Gastroesophageal sphincter (tissue), 4 donors: ENCODE measurements at regions not wholly inside any gene's neighbourhood (a gene's known extent, or its start where the extent isn't known, plus 50 kb on each side); places are given as distances from the start of the nearest gene placed in this dataset.

ENCODE experiments used
- ATAC-seq: fragments of 150-250 bp; one replicate; pipeline ENCODE4 v1.9.1; 2016; ENCODE audit warnings: mild to moderate bottlenecking, moderate library complexity
- H3K27ac ChIP-seq, 4 donors: fragments of 200-600 bp; sonication (generic) in 3 of 4; 1 replicate in 3 of 4; 2 replicates in 1 of 4; pipeline ENCODE4 v1.5.1; 2016 to 2019
- H3K27me3 ChIP-seq: fragments of 200-600 bp; sonication (generic); one replicate; pipeline ENCODE4 v1.5.1; 2019
- H3K36me3 ChIP-seq, 2 donors: fragments of 200-600 bp; sonication (generic); one replicate each; pipeline ENCODE4 v1.5.1; 2019; ENCODE audit warnings: control low read depth in 1 of 2
- H3K4me1 ChIP-seq, 3 donors: fragments of 200-600 bp; sonication (generic); 1 replicate in 2 of 3; 2 replicates in 1 of 3; pipeline ENCODE4 v1.5.1; 2016 to 2019; ENCODE audit warnings: control low read depth in 2 of 3
- H3K4me3 ChIP-seq, 2 donors: fragments of 200-600 bp; sonication (generic); one replicate each; pipeline ENCODE4 v1.5.1; 2019; ENCODE audit warnings: mild to moderate bottlenecking in 1 of 2, moderate library complexity in 1 of 2
- H3K9me3 ChIP-seq, 3 donors: fragments of 200-600 bp; sonication (generic); one replicate each; pipeline ENCODE4 v1.5.1; 2017 to 2019; ENCODE audit warnings: control low read depth in 2 of 3
- CTCF ChIP-seq, 4 experiments: fragments of 200-600 bp in 2 of 4; fragments of 450-650 bp in 2 of 4; sonication (generic) in 1 of 4; IDR thresholded peaks; one replicate each; pipeline ENCODE4 v1.5.1; 2017 to 2019; ENCODE audit warnings: antibody characterized with exemption in 4 of 4, mild to moderate bottlenecking in 2 of 4, moderate library complexity in 2 of 4
- EP300 ChIP-seq: sonication (generic); formaldehyde crosslinking; IDR thresholded peaks from one replicate; pipeline ENCODE4 v1.6.1; 2017; ENCODE audit warnings: antibody characterized with exemption, mild to moderate bottlenecking
- POLR2A ChIP-seq, 2 donors: fragments of 450-650 bp; IDR thresholded peaks; one replicate each; pipeline ENCODE4 v1.6.1; 2017; ENCODE audit warnings: antibody characterized with exemption in 2 of 2, mild to moderate bottlenecking in 2 of 2, moderate library complexity in 1 of 2
- POLR2AphosphoS5 ChIP-seq: sonication (generic); formaldehyde crosslinking; IDR thresholded peaks from one replicate; pipeline ENCODE4 v1.6.1; 2017; ENCODE audit warnings: antibody characterized with exemption
- WGBS, 2 donors: methylation state at CpG; one replicate each; pipeline ENCODE4 v1.1.5; 2018; ENCODE audit warnings: low coverage in 1 of 2; 5-methylcytosine and 5-hydroxymethylcytosine counted together
- small RNA-seq, 4 donors: library from RNA; depleted of rRNA; stranded (forward); fragments of <200 nt; gene quantifications; one replicate each; pipeline ENCODE3, GENCODE V24; 2016

- Histone ChIP-seq H3K9me3 (no peaks in the 10 kb centered on the region), H3K27me3 (no peaks in the 10 kb centered on the region), H3K27ac (no peak overlapping the region), H3K4me3 (no peak overlapping the region), H3K36me3 (no peaks in the 10 kb centered on the region), H3K4me1 (no peaks in the 10 kb centered on the region)
- WGBS, 2 donors, result 12 to 83% methylated on average over 1 of the region's 1 CpG
- ATAC-seq, result no peak
- no peak for TF ChIP-seq POLR2AphosphoS5
- TF ChIP-seq POLR2A (IDR thresholded peaks at IDR 0.05), result no peak
- no peak for TF ChIP-seq EP300
- no peak for TF ChIP-seq CTCF (IDR thresholded peaks at IDR 0.05)
These were observed 61.5 kb upstream of the NR3C2 start for GRCh38 chr4:148503681-148504080.

DNA sequence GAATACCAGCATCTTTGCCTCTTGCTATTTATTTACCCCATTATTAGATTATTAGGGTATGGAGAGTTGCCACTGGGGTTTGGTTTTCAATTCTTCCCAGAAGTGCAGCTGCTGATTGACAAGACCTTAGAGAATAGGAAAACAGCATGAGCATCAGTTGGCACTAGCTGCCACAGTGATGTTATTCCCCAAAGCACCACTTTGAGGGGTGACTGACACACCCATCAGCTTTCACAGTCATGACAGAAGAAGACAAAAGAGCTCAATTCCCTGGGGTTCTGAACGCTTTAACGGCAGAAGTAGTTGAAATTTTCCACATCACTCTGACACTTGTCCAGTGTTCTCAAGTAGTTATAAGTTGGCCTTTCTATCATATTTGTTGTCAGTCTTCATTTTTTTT lies 55.0 kb upstream of the NR3C2 start:
- TF ChIP-seq POLR2AphosphoS5, result no peak
- TF ChIP-seq EP300, result no peak
- no peak for TF ChIP-seq POLR2A (IDR thresholded peaks at IDR 0.05)
- TF ChIP-seq CTCF (IDR thresholded peaks at IDR 0.05), result no peak
- no peaks in the 10 kb centered on the region for H3K4me1 ChIP-seq
- no peaks in the 10 kb centered on the region for H3K27me3 ChIP-seq
- no peak overlapping the region for H3K27ac ChIP-seq
- no peaks in the 10 kb centered on the region for H3K36me3 ChIP-seq
- no peak overlapping the region for H3K4me3 ChIP-seq
- 63 to 74% methylated on average over 2 of the region's 2 CpGs for WGBS, 2 donors
- no peaks in the 10 kb centered on the region for H3K9me3 ChIP-seq
- no peak for ATAC-seq

DNA sequence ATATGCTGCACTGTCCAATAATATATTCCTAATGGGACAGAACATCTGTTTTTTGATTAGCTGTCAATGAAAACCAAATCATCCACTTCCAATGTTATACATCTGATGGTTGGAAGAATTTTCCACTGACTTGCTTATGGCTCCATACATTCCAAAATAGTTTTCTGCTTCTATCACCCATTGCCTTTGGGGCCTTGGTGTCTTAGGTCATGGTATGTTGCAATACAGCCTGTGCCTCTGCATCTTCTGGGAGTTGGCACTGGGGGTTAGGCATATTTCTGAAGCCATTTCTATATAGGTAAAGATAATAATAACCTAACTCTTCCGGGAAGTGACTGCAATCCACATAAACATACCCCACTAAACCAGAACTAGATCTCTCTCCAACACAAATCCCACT lies 53.2 kb upstream of the NR3C2 start:
- Histone ChIP-seq H3K4me3 (no peak overlapping the region), H3K36me3 (no peaks in the 10 kb centered on the region), H3K4me1 (no peaks in the 10 kb centered on the region), H3K27ac (no peak overlapping the region), H3K27me3 (no peaks in the 10 kb centered on the region), H3K9me3 (no peaks in the 10 kb centered on the region)
- 88% methylated on average over 1 of the region's 1 CpG; no CpG with 5 or more reads in 1 of the 2 donors for WGBS, 2 donors
- TF ChIP-seq EP300 (no peak), POLR2A (IDR thresholded peaks at IDR 0.05) (no peak), CTCF (IDR thresholded peaks at IDR 0.05) (no peak), POLR2AphosphoS5 (no peak)
- ATAC-seq, result no peak

Small RNA genes in the stretch of these regions (small RNA-seq; reads per million reads assigned to genes)
- gene RNA5SP166, result 0 reads per million in 4 donors
- gene RNU7-197P, result 0 reads per million in 4 donors
